Spleen (tissue), 7 donors: ENCODE measurements at regions not wholly inside any gene's neighbourhood (a gene's known extent, or its start where the extent isn't known, plus 50 kb on each side); places are given as distances from the start of the nearest gene placed in this dataset.
"Not testable (repeated sequence)": the region's sequence is repeated elsewhere in the genome, so short reads cannot be mapped to it uniquely, and the experiment has no call there.

Experiments used
- CTCF ChIP-seq, 11 experiments: fragments of 200-600 bp in 7 of 11; fragments of 450-650 bp in 4 of 11; sonication (generic) in 4 of 11; IDR thresholded peaks in 8 of 11; conservative IDR thresholded peaks in 3 of 11; 1 replicate in 7 of 11; 2 replicates in 4 of 11; pipeline versions ENCODE4 v1.4.0 to v1.8.0; 2016 to 2021; ENCODE audit warnings: antibody characterized with exemption in 11 of 11, inconsistent platforms in 4 of 11, mild to moderate bottlenecking in 1 of 11
- POLR2A ChIP-seq, 3 donors: fragments of 450-650 bp; IDR thresholded peaks; one replicate each; pipeline ENCODE4 v1.5.1; 2017; ENCODE audit warnings: antibody characterized with exemption in 3 of 3, mild to moderate bottlenecking in 1 of 3
- donor health status: DM: no; HTN: no; CAD: no; lungs with moderate emphysema.
- donor health status: DM: no; HTN: no; CAD: no.
- donor health status: DM: no; HTN: no; CAD: no.

GRCh38 chr13:65321423-65321822 lies 1908.7 kb downstream of the PCDH9 start:
- not testable (repeated sequence) for TF ChIP-seq CTCF (IDR thresholded peaks at IDR 0.05 in 8 of 11, conservative IDR thresholded peaks at IDR 0.05 in 3 of 11); POLR2A (IDR thresholded peaks at IDR 0.05)
